ENCODE measurements at regions not wholly inside any gene's neighbourhood (a gene's known extent, or its start where the extent isn't known, plus 50 kb on each side); places are given as distances from the start of the nearest gene placed in this dataset.

DNA sequence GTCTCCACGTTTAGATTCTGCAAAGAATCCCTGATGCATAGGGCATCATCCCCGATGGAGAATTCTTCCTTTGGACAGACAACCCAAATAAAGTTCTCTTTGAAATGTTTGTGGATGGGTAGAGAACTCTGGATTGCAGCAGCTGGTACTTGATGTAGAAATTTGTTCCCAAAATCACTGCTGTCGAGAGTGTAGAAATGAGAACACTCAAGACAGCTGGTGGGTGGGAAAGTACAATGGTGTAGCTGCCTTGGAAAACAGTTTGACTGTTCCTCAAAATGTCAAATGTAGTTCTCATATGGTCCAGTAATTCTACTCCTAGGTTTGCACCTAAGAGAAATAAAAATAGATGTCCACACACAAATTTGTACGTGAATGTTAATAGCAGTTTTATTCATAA lies 671.5 kb upstream of the TMEM132C start:
- Histone ChIP-seq H3K27me3 (replicated peaks; ENCODE audit: insufficient read depth) (no peaks in the 10 kb centered on the region), H3K27ac (no peak overlapping the region), H3K4me1 (ENCODE audit: control insufficient read depth in 1 of 2, low read depth in 2 of 2) (peaks cover 0 to 8% of the 10 kb centered on the region in 2 donors), H3K36me3 (no peaks in the 10 kb centered on the region), H3K9me3 (no peaks in the 10 kb centered on the region), H3K4me3 (no peak overlapping the region)
- TF ChIP-seq, protein P1, sequence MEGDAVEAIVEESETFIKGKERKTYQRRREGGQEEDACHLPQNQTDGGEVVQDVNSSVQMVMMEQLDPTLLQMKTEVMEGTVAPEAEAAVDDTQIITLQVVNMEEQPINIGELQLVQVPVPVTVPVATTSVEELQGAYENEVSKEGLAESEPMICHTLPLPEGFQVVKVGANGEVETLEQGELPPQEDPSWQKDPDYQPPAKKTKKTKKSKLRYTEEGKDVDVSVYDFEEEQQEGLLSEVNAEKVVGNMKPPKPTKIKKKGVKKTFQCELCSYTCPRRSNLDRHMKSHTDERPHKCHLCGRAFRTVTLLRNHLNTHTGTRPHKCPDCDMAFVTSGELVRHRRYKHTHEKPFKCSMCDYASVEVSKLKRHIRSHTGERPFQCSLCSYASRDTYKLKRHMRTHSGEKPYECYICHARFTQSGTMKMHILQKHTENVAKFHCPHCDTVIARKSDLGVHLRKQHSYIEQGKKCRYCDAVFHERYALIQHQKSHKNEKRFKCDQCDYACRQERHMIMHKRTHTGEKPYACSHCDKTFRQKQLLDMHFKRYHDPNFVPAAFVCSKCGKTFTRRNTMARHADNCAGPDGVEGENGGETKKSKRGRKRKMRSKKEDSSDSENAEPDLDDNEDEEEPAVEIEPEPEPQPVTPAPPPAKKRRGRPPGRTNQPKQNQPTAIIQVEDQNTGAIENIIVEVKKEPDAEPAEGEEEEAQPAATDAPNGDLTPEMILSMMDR (IDR thresholded peaks at IDR 0.05) = no peak
- DNase-seq (ENCODE audit: low spot score) (no peak), ATAC-seq (ENCODE audit: insufficient number of reproducible peaks, low FRiP score, low read depth) (no peak)

DNA sequence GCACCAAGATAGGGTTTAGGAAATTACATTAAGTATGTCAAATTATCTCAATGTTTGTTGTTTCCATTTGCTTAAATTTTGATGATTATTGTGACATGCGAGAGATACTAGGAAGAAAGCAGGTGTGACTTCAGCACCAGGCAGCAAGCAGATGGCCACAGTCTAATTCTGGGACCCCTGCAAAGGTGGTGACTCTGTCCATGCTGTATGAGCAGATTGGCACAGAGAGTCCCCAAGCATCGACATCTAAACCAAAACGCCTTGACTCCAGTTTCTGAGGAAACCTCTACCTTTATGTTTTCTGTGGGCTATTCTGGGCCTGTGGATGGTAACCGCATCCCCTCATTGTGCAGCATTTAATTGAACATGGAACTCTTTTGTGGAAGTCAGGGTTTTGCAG lies 670.1 kb upstream of the TMEM132C start:
- TF ChIP-seq, protein P1 (IDR thresholded peaks at IDR 0.05) = no peak
- Histone ChIP-seq H3K4me3 (no peak overlapping the region), H3K27ac (no peak overlapping the region), H3K27me3 (replicated peaks; ENCODE audit: insufficient read depth) (no peaks in the 10 kb centered on the region), H3K4me1 (ENCODE audit: control insufficient read depth in 1 of 2, low read depth in 2 of 2) (peaks cover 0 to 8% of the 10 kb centered on the region in 2 donors), H3K36me3 (no peaks in the 10 kb centered on the region), H3K9me3 (no peaks in the 10 kb centered on the region)
- ATAC-seq (ENCODE audit: insufficient number of reproducible peaks, low FRiP score, low read depth) (no peak), DNase-seq (ENCODE audit: low spot score) (no peak)

DNA sequence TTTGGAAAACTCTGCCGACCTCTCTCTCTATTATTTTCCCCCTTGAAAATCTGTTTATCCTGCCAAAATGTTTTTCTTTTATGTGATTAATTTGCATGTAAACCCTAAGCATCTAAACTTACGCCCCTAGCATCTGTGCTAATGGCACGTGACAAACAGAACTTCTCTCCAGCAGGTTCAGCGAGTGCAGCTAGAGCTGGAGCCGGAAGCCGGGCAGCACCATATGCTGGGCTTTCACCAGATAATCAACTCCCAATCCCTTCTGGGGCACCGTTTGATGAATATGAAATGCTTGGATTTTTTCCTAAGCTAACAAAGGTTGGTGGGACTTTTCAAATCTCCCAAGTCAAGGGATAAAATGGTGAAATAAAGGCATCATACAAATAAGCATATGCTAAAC lies 667.5 kb upstream of the TMEM132C start:
- TF ChIP-seq, protein P1 (IDR thresholded peaks at IDR 0.05) = no peak
- peaks cover 0 to 8% of the 10 kb centered on the region in 2 donors for H3K4me1 ChIP-seq (ENCODE audit: control insufficient read depth in 1 of 2, low read depth in 2 of 2)
- no peaks in the 10 kb centered on the region for H3K36me3 ChIP-seq
- no peaks in the 10 kb centered on the region for H3K27me3 ChIP-seq (replicated peaks; ENCODE audit: insufficient read depth)
- H3K27ac ChIP-seq = peak overlapping the region in 1 of 2 donors; percentile 28
- ATAC-seq (ENCODE audit: insufficient number of reproducible peaks, low FRiP score, low read depth) (no peak), DNase-seq (ENCODE audit: low spot score) (no peak)
- H3K9me3 ChIP-seq = no peaks in the 10 kb centered on the region
- no peak overlapping the region for H3K4me3 ChIP-seq

DNA sequence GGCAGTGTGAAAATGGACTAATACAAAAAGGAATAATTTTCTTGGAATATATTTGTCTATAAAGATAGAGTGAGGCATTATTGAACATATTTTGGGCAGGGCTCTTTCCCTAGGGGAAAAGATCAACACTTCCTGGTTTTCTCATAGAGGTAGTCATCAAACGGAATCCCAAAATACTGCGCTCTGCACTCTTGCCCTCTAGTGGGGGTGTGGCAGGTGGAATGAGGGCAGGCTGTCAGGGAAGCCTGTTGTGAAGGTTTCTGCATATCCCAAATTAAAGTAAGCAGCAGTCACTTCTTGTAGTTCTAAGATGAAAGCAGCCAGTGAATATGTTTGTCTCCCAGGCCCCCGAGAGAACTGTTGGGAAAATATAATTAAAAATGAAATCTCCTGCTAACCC lies 666.8 kb upstream of the TMEM132C start:
- DNase-seq (ENCODE audit: low spot score) (no peak), ATAC-seq (ENCODE audit: insufficient number of reproducible peaks, low FRiP score, low read depth) (no peak)
- no peaks in the 10 kb centered on the region for H3K9me3 ChIP-seq
- no peak overlapping the region for H3K27ac ChIP-seq
- H3K4me3 ChIP-seq = no peak overlapping the region
- H3K4me1 ChIP-seq (ENCODE audit: control insufficient read depth in 1 of 2, low read depth in 2 of 2) = peaks cover 0 to 8% of the 10 kb centered on the region in 2 donors
- H3K36me3 ChIP-seq = no peaks in the 10 kb centered on the region
- H3K27me3 ChIP-seq (replicated peaks; ENCODE audit: insufficient read depth) = no peaks in the 10 kb centered on the region
- TF ChIP-seq, protein P1 (IDR thresholded peaks at IDR 0.05) = no peak

DNA sequence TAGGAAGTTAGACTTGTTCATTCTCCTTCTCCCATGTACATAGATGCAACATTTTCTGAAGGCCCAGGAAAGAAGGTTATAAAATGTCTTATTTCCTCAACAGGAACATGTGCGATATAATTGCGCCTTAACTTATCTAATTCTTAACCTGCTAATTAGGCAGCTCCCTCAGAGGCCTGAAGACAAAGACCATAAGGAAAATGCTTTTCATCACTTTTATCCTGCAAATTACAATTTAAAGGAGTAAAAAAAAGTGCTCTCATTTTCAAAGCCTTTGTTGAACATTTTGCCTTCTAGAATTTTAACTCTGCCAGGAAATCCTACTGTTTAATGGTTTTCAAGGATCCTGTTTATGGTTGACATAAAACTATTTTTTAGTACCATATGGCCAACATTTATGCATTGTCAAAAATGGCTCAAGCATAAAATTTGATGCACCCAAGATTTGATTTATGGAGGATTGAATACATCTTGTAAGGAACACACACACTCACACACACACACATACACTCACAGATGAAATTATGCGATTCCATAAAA lies 660.4 kb upstream of the TMEM132C start:
- ATAC-seq (ENCODE audit: insufficient number of reproducible peaks, low FRiP score, low read depth) (no peak), DNase-seq (ENCODE audit: low spot score) (no peak)
- Histone ChIP-seq H3K4me1 (ENCODE audit: control insufficient read depth in 1 of 2, low read depth in 2 of 2) (no peaks in the 10 kb centered on the region), H3K9me3 (no peaks in the 10 kb centered on the region), H3K27ac (no peak overlapping the region), H3K4me3 (no peak overlapping the region), H3K36me3 (no peaks in the 10 kb centered on the region), H3K27me3 (replicated peaks; ENCODE audit: insufficient read depth) (no peaks in the 10 kb centered on the region)
- TF ChIP-seq, protein P1 (IDR thresholded peaks at IDR 0.05) = no peak
